ENCODE measurements at regions not wholly inside any gene's neighbourhood (a gene's known extent, or its start where the extent isn't known, plus 50 kb on each side); places are given as distances from the start of the nearest gene placed in this dataset.
"Not testable (repeated sequence)": the region's sequence is repeated elsewhere in the genome, so short reads cannot be mapped to it uniquely, and the experiment has no call there.

- DNase-seq (ENCODE audit: low read depth), result no peak
These were observed 247.7 kb upstream of the RFX3 start for GRCh38 chr9:3773362-3774060.

- no peak for DNase-seq (ENCODE audit: low read depth)
These were observed 243.8 kb upstream of the RFX3 start for GRCh38 chr9:3769646-3770045.

GRCh38 chr9:3768712-3769457 is 243.1 kb upstream of the RFX3 start:
- peak; percentile 50 for DNase-seq (ENCODE audit: low read depth)

- no peak for DNase-seq (ENCODE audit: low read depth)
These were observed 242.5 kb upstream of the RFX3 start for GRCh38 chr9:3768286-3768685.

GRCh38 chr9:3762076-3762475 is 236.3 kb upstream of the RFX3 start:
- no peak for DNase-seq (ENCODE audit: low read depth)

GRCh38 chr9:3760031-3760430 is 234.2 kb upstream of the RFX3 start:
- no peak for DNase-seq (ENCODE audit: low read depth)

GRCh38 chr9:3758816-3759576 is 233.2 kb upstream of the RFX3 start:
- peak; percentile 44 for DNase-seq (ENCODE audit: low read depth)

- DNase-seq (ENCODE audit: low read depth), result no peak
These were observed 230.3 kb upstream of the RFX3 start for GRCh38 chr9:3756071-3756470.

GRCh38 chr9:3751125-3751758 is 225.4 kb upstream of the RFX3 start:
- DNase-seq (ENCODE audit: low read depth), result peak; percentile 66

- DNase-seq (ENCODE audit: low read depth), result no peak
These were observed 224.5 kb upstream of the RFX3 start for GRCh38 chr9:3750321-3750720.

GRCh38 chr9:3746296-3747275 is 220.8 kb upstream of the RFX3 start:
- peak; percentile 85 for DNase-seq (ENCODE audit: low read depth)

GRCh38 chr9:3743901-3744413 is 218.2 kb upstream of the RFX3 start:
- DNase-seq (ENCODE audit: low read depth), result no peak

GRCh38 chr9:3742586-3742985 is 216.8 kb upstream of the RFX3 start:
- no peak for DNase-seq (ENCODE audit: low read depth)

GRCh38 chr9:3741729-3742128 is 215.9 kb upstream of the RFX3 start:
- DNase-seq (ENCODE audit: low read depth), result no peak

- no peak for DNase-seq (ENCODE audit: low read depth)
These were observed 215.1 kb upstream of the RFX3 start for GRCh38 chr9:3740690-3741419.

- peak; percentile 92 for DNase-seq (ENCODE audit: low read depth)
These were observed 210.4 kb upstream of the RFX3 start for GRCh38 chr9:3736161-3736560.

GRCh38 chr9:3735251-3735650 is 209.4 kb upstream of the RFX3 start:
- DNase-seq (ENCODE audit: low read depth), result no peak

- DNase-seq (ENCODE audit: low read depth), result not testable (repeated sequence)
These were observed 207.9 kb upstream of the RFX3 start for GRCh38 chr9:3733527-3734262.

- DNase-seq (ENCODE audit: low read depth), result no peak
These were observed 207.2 kb upstream of the RFX3 start for GRCh38 chr9:3733039-3733408.

All from amniotic epithelial cell (primary cell).